GM21447 (cell line): ENCODE measurements at regions not wholly inside any gene's neighbourhood (a gene's known extent, or its start where the extent isn't known, plus 50 kb on each side); places are given as distances from the start of the nearest gene placed in this dataset.

ENCODE experiments used
- ATAC-seq: cut with Tn5 transposase; IDR thresholded peaks from one replicate; pipeline ENCODE4 v1.9.1; 2021; ENCODE audit not compliant: unreplicated experiment

GRCh38 chrX:68998716-68999115, 166.5 kb downstream of the PJA1 start:
- ATAC-seq: no peak

GRCh38 chrX:68997911-68998310, 167.3 kb downstream of the PJA1 start:
- no peak for ATAC-seq

- no peak for ATAC-seq
Measured at GRCh38 chrX:68997511-68997910, 167.7 kb downstream of the PJA1 start.

DNA sequence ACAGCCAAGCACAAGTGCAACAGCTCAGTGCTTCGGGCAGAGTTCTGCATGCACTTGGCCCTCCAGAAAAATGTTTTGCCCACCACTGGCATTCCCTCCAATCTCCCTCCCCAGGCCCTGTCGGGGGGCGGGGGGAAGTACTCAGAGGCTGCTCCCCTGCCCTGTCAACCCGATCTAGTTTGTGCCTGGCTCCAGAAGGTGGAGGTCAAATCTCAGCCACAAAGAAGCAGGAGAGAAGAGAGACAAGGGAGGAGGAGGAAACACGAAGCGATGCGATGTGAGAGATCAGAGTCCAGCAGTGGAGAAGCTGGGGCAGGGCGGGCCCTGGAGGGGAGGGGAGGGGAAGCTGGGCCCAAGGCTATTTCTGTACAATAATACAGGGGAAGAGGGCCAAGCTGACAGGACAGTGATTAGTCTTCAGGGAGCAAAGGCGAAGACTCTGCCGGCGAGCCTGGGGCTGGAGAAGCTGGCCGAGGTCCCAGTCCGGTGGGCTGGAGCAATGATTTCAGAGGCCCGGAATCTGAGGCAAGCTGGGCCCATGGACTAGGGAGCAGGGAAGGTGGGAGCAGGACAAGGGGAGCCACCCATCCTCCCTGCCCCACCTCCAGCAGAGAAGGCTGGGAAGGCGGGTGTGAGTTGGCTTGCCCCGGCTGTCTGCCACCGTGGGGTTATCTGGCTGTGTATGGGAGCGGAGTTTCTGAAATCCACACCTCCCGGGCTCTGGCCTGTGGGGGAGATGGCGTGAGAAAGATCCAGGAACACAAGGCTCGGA, 167.1 kb downstream of the EFNB1 start:
- no peak for ATAC-seq

GRCh38 chrX:68995386-68995779, 166.6 kb downstream of the EFNB1 start:
- ATAC-seq: no peak

DNA sequence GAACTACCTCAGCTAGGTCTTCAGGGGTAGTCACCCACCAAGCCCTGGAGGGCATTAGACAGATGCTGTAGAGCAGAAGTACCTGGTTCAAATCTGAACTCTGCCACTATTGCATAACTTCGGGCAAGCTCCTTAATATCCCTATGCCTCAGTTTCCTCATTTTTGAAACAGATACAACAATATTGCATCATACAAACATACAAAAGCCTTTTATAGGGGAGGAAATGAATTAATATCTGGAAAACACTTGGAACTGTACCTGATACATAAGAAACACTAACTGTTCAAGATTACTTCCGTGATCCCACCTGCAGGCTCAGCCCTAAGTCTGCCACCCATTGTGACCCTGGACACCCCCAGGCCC, 166.1 kb downstream of the EFNB1 start:
- no peak for ATAC-seq

- no peak for ATAC-seq
Measured at GRCh38 chrX:68994135-68994890, 165.5 kb downstream of the EFNB1 start.

DNA sequence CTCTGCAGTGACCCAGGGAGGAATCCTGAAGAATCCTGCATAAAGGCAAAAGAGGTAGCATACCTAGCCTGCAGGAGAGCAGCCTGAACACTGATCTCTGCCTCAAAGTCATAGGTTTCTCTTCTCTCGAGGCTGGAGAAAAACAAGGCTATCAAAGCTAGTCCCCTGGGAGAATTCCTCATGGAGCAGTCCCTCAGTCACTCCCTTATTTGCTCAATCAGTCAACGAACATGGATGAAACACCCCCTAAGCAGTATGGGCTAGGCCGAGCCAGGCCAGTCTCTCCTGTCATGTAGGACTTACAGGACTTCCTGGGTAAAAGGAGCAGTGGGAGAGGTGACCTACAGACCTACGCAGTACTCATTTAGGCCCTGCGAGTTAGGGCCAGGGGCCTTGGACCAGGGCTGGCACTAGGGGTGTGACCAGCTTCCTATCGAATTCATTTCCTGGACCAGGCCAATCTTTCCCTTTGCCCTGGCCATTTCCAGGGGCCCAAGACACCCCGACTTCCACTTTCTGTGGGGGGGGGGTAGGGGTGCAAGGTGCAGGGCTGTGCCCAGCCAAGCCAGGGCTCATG, 164.1 kb downstream of the EFNB1 start:
- no peak for ATAC-seq

GRCh38 chrX:68991691-68992345, 163.0 kb downstream of the EFNB1 start:
- no peak for ATAC-seq

- ATAC-seq: no peak
Measured at GRCh38 chrX:68990948-68991347, 162.1 kb downstream of the EFNB1 start.

- ATAC-seq: no peak
Measured at GRCh38 chrX:68989865-68990606, 161.2 kb downstream of the EFNB1 start.

DNA sequence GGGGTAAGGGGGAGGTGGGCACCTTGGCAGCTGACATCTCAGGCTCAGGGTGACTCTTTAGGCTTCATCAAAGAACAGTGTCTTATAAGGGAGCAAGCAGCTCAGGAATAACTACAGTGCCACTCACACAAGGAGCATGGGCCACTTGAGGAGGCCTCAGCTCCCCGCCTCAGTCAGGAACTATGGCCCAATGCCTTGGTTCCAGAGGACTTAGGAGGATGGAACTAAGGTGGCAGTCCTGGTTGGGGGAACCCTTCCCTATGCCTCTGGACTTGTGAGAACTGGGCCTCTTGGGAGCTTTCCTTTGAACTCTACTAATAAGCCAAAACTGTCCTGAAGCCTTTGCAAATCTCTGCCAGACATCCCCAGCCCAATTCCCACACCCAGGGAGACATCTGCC, 160.6 kb downstream of the EFNB1 start:
- no peak for ATAC-seq

- ATAC-seq: no peak
Measured at GRCh38 chrX:68988865-68989264, 160.0 kb downstream of the EFNB1 start.

GRCh38 chrX:68985135-68985755, 156.4 kb downstream of the EFNB1 start:
- no peak for ATAC-seq

GRCh38 chrX:68983004-68983857, 154.4 kb downstream of the EFNB1 start:
- no peak for ATAC-seq

- no peak for ATAC-seq
Measured at GRCh38 chrX:68982476-68982875, 153.7 kb downstream of the EFNB1 start.

GRCh38 chrX:68980906-68981616, 152.2 kb downstream of the EFNB1 start:
- ATAC-seq: no peak

DNA sequence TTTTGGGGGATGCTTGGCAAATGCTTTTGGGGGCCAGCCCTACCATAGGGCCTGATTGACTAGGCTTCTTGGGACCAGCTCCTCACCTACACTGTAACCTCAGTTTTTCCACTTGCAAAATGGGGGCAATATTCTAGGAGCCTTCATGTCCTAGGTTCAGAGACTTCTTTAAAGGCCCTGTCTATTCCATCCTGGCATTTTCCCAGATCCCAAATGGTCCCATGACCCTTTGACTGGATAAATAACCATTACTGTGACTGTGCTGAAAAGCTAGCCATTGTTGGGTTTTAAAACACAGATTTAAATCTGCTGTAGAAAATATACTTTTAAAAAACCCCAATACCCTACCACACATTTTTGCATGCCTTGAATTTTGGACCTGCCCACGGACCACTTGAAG, 149.8 kb downstream of the EFNB1 start:
- ATAC-seq: no peak

GRCh38 chrX:68978255-68978654, 149.4 kb downstream of the EFNB1 start:
- no peak for ATAC-seq
